ENCODE measurements at regions not wholly inside any gene's neighbourhood (a gene's known extent, or its start where the extent isn't known, plus 50 kb on each side); places are given as distances from the start of the nearest gene placed in this dataset.

DNA sequence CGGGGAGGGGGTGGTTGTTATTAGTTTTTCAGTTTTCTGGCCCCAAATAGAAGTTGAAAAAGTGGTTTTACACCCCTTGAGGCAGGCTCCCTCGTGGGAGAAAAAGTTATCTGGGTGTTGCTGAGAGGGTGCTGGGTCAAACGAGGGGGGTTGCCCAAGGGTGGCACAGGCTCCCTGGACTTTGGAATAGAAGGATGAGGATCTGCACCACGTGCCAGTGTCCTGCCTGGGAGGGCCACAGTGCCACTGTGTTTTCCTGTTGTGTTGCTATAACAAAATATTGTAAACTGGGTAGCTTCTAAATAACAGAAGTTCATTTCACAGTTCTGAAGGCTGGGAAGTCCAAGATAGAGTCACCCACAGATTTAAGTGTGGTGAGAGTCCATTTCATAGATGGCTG is 181.9 kb downstream of the CXCL12 start:
- DNase-seq: no peak
- Histone ChIP-seq H3K36me3 (no peaks in the 10 kb centered on the region), H3K4me3 (no peak overlapping the region), H3K27ac (no peak overlapping the region), H3K4me1 (no peaks in the 10 kb centered on the region), H3K9me3 (no peaks in the 10 kb centered on the region), H3K27me3 (no peaks in the 10 kb centered on the region)
- WGBS, 2 donors: 72 to 73% methylated on average over 4 of the region's 4 CpGs
- no peak for ATAC-seq (ENCODE audit: low FRiP score in 2 of 2)
- TF ChIP-seq POLR2A (IDR thresholded peaks at IDR 0.05) (no peak), EP300 (IDR thresholded peaks at IDR 0.05) (no peak), POLR2AphosphoS5 (IDR thresholded peaks at IDR 0.05) (no peak)
- TF ChIP-seq, protein P1, sequence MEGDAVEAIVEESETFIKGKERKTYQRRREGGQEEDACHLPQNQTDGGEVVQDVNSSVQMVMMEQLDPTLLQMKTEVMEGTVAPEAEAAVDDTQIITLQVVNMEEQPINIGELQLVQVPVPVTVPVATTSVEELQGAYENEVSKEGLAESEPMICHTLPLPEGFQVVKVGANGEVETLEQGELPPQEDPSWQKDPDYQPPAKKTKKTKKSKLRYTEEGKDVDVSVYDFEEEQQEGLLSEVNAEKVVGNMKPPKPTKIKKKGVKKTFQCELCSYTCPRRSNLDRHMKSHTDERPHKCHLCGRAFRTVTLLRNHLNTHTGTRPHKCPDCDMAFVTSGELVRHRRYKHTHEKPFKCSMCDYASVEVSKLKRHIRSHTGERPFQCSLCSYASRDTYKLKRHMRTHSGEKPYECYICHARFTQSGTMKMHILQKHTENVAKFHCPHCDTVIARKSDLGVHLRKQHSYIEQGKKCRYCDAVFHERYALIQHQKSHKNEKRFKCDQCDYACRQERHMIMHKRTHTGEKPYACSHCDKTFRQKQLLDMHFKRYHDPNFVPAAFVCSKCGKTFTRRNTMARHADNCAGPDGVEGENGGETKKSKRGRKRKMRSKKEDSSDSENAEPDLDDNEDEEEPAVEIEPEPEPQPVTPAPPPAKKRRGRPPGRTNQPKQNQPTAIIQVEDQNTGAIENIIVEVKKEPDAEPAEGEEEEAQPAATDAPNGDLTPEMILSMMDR (IDR thresholded peaks at IDR 0.05): no peak

DNA sequence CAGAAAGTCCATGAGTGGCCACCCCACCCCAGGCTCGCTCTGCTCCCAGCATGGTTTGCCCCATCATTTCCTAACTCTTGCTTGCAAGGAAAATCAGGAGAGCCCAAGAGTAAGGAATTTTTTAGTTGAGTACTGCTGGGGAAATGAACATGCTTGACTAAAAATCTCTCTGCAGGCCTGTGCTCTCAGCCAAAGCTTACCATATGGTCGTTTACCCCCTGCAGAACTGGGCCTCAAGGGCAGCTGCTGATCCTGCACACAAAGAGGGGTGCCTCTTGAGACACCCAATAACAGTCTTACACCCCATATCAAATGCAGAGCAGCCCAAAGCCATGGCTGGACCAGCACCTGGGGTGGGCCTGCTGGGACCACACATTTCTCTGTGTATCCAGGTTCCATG is 183.2 kb downstream of the CXCL12 start:
- WGBS, 2 donors: 70 to 89% methylated on average over 2 of the region's 2 CpGs
- H3K27ac ChIP-seq: no peak overlapping the region
- H3K36me3 ChIP-seq: no peaks in the 10 kb centered on the region
- DNase-seq (no peak), ATAC-seq (ENCODE audit: low FRiP score in 2 of 2) (no peak)
- H3K9me3 ChIP-seq: no peaks in the 10 kb centered on the region
- no peak overlapping the region for H3K4me3 ChIP-seq
- H3K27me3 ChIP-seq: no peaks in the 10 kb centered on the region
- H3K4me1 ChIP-seq: no peaks in the 10 kb centered on the region
- TF ChIP-seq EP300 (IDR thresholded peaks at IDR 0.05) (no peak), POLR2AphosphoS5 (IDR thresholded peaks at IDR 0.05) (no peak), POLR2A (IDR thresholded peaks at IDR 0.05) (no peak)
- TF ChIP-seq, protein P1 (IDR thresholded peaks at IDR 0.05): no peak

DNA sequence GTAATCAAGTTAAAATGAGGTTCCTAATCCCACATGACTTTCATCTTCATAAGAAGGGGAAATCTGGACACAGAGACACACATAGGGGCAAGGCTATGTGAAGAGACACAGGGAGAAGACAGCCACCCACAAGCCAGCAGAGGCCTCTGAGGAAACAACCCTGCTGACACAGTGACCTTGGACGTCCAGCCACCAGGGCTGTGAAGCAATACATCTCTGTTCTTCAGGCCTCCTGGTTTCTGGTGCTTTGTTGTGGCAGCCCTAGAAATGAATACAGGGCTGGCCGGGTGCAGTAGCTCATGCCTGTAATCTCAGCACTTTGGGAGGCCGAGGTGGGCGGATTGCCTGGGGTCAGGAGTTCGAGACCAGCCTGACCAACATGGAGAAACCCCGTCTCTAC is 183.9 kb downstream of the CXCL12 start:
- ATAC-seq (ENCODE audit: low FRiP score in 2 of 2) (no peak), DNase-seq (no peak)
- no peaks in the 10 kb centered on the region for H3K36me3 ChIP-seq
- H3K9me3 ChIP-seq: no peaks in the 10 kb centered on the region
- TF ChIP-seq EP300 (IDR thresholded peaks at IDR 0.05) (no peak), POLR2AphosphoS5 (IDR thresholded peaks at IDR 0.05) (no peak), POLR2A (IDR thresholded peaks at IDR 0.05) (no peak)
- TF ChIP-seq, protein P1 (IDR thresholded peaks at IDR 0.05): no peak
- H3K4me1 ChIP-seq: peaks cover 0 to 3% (median under 1%) of the 10 kb centered on the region in 4 donors
- no peaks in the 10 kb centered on the region for H3K27me3 ChIP-seq
- 85 to 97% methylated on average over 5 to 6 of the region's 6 CpGs for WGBS, 2 donors
- H3K27ac ChIP-seq: no peak overlapping the region
- H3K4me3 ChIP-seq: no peak overlapping the region

DNA sequence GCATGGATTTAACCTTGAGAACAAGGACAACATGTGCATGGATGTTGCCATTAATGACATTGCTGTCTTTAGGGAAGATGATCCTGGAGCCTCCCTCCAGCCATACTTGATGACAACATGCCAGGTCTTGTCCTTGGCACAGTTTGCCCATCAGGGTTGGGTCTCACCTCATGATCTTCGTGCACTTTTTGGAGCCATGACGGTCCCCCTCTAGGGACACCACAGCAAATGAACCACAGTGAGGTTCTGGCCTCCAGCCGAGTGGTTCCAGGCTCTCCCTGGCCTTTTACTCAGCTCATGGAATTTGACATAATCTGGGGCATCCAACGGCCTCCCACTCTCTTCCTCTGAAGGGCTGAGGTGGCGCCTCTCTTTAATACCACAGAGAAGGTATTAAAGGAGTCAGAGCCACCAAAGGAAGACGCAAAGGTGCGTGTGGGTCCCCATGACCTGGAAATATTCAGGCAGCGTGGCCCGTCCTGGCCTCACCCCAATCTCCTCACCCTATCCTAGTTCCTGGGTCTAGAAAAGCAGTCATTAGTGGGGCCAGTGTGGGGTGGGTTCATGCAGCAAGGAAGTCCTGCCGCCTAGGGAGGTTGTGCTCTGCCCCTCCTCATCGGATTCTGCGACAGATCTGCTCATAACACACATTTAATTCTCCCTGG is 184.8 kb downstream of the CXCL12 start:
- Histone ChIP-seq H3K36me3 (no peaks in the 10 kb centered on the region), H3K4me3 (no peak overlapping the region), H3K27me3 (no peaks in the 10 kb centered on the region), H3K9me3 (no peaks in the 10 kb centered on the region), H3K27ac (no peak overlapping the region), H3K4me1 (peaks cover 3 to 11% (median 7%) of the 10 kb centered on the region in 4 donors)
- TF ChIP-seq POLR2A (IDR thresholded peaks at IDR 0.05) (no peak), POLR2AphosphoS5 (IDR thresholded peaks at IDR 0.05) (no peak), EP300 (IDR thresholded peaks at IDR 0.05) (no peak)
- TF ChIP-seq, protein P1 (IDR thresholded peaks at IDR 0.05): no peak
- no peak for DNase-seq
- WGBS, 2 donors: 90 to 92% methylated on average over 12 of the region's 12 CpGs
- no peak for ATAC-seq (ENCODE audit: low FRiP score in 2 of 2)

DNA sequence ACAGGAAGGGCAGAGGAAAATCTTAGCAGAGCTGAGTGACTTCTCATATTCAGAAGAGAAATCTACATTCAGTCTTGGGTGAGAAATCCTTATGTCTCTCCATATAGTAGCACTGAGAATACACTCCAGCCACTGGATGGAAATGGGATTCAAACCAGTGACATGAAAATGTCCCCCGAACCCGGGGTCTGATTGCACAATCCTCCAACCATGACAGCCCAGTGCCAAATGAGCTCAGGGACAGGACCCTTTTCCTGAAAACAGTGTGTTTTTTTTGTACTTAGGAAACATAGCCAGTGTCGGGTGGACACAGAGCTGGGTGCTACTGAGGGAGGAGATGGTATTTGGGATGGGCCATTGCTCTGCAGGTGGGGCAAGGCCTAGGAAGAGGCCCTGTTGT is 185.6 kb downstream of the CXCL12 start:
- no peak for ATAC-seq (ENCODE audit: low FRiP score in 2 of 2)
- Histone ChIP-seq H3K9me3 (no peaks in the 10 kb centered on the region), H3K4me3 (no peak overlapping the region), H3K27ac (no peak overlapping the region), H3K36me3 (no peaks in the 10 kb centered on the region), H3K27me3 (no peaks in the 10 kb centered on the region), H3K4me1 (peaks cover 4 to 11% (median 7%) of the 10 kb centered on the region in 4 donors)
- TF ChIP-seq POLR2AphosphoS5 (IDR thresholded peaks at IDR 0.05): no peak
- TF ChIP-seq POLR2A (IDR thresholded peaks at IDR 0.05): no peak
- WGBS, 2 donors: 75 to 91% methylated on average over 3 of the region's 3 CpGs
- no peak for DNase-seq
